HG02852 (cell line): ENCODE measurements at regions not wholly inside any gene's neighbourhood (a gene's known extent, or its start where the extent isn't known, plus 50 kb on each side); places are given as distances from the start of the nearest gene placed in this dataset.
"Not testable (repeated sequence)": the region's sequence is repeated elsewhere in the genome, so short reads cannot be mapped to it uniquely, and the experiment has no call there.

ENCODE experiments used
- ATAC-seq: cut with Tn5 transposase; IDR thresholded peaks from one replicate; pipeline ENCODE4 v1.9.1; 2021; ENCODE audit warnings: mild to moderate bottlenecking, moderate library complexity; ENCODE audit not compliant: unreplicated experiment

DNA sequence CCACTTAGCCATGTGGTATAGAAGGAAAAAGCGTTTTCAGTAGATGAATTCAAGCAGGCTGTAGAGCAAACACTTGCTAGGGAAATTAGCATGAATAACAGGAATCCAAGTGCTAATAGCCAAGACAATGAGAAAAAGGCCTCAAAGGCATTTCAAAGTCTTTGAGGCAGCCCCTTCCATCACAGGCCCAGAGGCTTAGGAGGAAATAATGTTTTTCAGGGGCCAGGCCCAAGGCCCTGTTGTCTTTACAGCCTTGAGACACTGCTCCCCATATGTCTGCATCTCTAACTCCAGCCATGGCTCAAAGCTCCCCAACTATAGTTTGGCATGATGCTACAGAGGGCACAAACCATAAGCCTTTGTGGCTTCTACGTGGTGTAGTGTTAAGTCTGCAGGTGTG is 563.5 kb downstream of the TAF11L14 start:
- no peak for ATAC-seq

DNA sequence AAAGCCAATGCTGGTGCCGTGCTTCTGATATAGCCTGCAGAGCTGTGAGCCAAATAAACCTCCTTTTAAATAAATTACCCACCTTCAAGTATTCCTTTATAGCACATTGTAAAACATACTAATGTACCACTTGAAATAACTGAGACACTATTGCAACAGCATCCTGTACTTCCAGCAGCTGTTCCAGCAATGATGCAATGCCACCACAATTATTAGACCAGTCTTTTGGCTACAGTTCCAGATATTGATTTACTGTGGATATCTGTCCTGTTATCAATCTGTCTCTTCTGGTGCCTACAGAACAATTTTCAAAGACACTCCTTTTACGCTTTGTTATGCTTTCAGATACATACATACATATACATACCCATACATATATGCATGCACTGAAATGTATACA is 567.9 kb downstream of the TAF11L14 start:
- ATAC-seq, result no peak

- no peak for ATAC-seq
Observed at GRCh38 chr5:18203296-18203695, 569.0 kb downstream of the TAF11L14 start.

DNA sequence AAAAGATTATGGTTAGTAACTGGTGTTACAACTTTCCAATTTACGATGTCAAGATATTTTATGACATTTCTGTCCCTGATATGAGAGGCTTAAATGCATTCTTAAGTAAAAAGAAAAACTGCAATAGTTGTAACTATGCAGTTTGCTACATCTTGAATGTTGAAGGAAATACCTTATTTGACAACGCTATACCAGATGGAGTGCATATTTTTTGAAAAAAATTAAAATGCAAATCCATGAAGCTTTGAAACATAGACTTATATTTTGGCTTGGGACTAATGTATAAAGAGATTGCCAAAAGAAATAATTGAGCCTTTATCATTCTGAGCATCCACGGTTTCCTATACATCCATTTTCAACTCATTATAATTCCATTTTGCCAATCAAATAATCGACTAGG is 579.4 kb downstream of the TAF11L14 start:
- ATAC-seq, result no peak

- no peak for ATAC-seq
Observed at GRCh38 chr5:18216016-18216415, 581.8 kb downstream of the TAF11L14 start.

- no peak for ATAC-seq
Observed at GRCh38 chr5:18216729-18217128, 582.5 kb downstream of the TAF11L14 start.

DNA sequence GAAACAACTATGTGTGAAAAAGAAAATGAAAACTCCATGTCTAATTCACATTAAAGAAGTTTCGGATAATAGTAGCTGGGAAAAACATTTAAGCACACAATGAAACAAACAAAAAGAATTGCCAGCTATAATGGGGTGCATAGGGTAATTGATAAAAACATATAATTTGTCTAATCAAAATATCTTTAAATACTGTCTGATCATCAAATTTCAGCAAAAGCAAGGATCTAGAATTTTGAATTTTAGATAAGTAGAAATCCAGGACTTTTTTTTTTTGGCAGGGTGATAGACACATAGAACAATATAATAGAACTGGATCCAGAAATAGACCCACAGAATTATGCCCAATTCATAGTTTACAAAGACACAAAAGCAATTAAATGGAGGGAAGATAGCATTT is 585.0 kb downstream of the TAF11L14 start:
- no peak for ATAC-seq

DNA sequence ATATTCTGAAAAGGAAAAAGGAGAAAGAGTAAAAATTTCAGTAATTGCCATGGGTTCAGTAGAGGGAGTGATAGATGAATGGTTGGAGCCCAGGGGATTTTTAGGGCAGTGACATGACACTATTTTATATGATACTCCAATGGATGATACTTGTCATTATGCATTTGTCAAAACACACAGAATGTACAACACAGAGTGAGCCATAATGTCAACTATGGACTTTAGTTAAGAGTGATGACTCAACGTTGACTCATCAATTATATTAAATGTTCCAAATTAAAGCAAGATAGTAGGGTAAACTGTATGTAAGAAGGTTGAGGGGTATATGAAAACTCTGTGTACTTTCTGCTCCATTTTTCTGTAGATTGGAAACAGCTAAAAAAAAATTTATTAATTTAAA is 586.4 kb downstream of the TAF11L14 start:
- no peak for ATAC-seq

DNA sequence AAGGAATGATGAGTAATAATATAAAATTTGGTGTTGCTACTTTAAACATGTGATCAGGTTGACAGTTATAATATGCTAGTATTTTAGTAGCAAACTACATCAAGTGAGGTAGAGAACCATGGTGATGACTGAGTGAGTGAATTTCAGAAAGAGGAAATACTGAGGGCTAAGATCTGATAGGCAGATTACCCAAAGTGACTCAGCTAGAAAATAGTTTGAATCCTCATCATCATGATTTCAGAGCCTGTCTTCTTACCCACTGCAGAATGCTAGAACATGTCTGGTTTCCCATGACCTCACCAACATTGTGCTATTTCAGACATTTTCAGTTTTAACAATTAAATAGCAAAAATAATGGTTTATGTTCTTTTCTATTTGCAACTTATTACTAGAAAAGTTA is 602.1 kb downstream of the TAF11L14 start:
- no peak for ATAC-seq

GRCh38 chr5:18238321-18238720 is 604.1 kb downstream of the TAF11L14 start:
- ATAC-seq, result no peak

DNA sequence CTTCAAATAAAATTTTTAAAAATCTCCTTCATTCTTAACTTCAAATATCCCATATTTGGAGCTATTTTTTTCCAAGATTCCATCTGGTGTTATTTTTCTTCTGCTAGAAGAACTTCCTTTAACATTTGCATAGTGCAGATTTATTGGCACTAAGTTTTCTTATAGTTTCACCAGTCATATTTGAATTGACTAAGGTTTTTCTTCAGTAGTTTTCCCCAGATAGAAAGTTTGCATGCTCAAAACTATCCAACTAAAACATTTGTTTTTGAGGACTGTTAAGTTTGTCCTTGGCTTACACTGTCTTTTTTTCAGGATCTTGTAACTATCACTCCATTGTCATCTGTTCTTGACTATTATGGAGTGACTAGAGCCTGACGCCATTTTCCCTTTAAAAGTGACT is 606.7 kb downstream of the TAF11L14 start:
- ATAC-seq, result no peak

GRCh38 chr5:18243846-18244245 is 609.6 kb downstream of the TAF11L14 start:
- ATAC-seq, result no peak

DNA sequence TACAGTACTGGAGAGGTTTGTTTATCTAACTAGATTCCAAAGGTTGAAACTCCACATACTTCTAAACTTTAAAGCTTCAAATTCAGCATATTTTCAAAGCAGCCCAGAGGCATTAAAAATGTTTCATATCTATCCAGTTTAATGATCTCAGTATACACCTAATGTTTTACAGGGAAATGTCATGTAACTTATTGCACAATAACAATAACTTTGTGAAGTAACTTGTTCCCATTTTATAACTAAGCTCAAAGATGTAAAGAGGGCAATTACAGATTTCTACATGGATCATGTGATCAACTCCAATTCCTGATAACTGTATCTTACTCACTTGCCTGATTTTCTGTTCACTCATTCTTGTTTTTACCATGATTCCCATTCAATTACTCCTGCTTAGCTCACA is 610.0 kb downstream of the TAF11L14 start:
- ATAC-seq, result no peak

GRCh38 chr5:18252559-18252958 is 618.3 kb downstream of the TAF11L14 start:
- no peak for ATAC-seq

- ATAC-seq, result no peak
Observed at GRCh38 chr5:18264126-18264882, 630.0 kb downstream of the TAF11L14 start.

DNA sequence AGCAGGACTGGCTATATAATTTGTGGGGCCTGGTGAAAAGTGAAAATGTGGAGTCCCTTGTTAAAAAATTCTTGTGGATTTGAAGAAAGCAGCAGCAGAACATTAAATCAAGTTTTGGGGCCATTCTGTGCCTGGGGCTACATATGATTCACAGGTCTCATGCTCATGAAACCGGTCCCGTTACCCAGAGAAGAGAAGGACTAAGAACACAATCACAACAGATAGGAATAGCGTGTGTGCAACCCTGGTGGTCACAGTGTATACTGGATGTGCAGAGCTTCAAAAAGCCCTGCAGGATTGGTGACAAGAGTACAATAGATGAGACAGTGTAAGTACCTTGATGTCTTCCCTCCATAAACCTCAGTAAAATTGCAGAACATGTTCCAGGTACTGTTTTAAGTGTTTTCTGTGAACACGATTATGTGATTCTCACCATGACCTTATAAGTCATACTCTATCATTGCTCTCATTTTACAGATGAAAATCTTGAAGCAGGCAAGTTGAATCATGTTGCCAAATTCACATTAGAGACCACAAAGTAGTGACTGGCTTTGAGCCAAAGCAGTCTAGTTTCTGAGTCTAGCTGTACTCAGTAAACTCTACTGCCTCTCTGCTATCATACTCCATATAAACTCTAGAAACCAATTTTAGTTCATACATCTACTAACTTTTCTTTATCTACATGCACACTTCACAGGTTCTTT is 636.5 kb downstream of the TAF11L14 start:
- no peak for ATAC-seq

DNA sequence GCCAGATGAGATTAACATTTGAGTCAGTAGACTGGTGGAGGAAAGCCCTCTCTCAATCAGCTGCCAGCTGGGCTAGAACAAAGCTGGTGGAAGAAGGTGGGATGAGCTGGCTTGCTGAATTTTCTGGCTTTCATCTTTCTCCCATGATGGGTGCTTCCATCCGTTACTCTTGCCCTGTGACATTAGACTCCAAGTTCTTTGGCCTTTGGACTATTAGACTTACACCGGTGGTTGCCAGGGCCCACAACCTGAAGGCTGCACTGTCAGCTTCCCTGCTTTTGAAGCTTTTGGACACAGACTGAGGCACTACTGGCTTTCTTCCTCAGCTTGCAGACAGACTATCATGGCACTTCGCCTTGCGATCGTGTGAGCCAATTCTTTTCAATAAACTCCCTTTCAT is 642.7 kb downstream of the TAF11L14 start:
- no peak for ATAC-seq

DNA sequence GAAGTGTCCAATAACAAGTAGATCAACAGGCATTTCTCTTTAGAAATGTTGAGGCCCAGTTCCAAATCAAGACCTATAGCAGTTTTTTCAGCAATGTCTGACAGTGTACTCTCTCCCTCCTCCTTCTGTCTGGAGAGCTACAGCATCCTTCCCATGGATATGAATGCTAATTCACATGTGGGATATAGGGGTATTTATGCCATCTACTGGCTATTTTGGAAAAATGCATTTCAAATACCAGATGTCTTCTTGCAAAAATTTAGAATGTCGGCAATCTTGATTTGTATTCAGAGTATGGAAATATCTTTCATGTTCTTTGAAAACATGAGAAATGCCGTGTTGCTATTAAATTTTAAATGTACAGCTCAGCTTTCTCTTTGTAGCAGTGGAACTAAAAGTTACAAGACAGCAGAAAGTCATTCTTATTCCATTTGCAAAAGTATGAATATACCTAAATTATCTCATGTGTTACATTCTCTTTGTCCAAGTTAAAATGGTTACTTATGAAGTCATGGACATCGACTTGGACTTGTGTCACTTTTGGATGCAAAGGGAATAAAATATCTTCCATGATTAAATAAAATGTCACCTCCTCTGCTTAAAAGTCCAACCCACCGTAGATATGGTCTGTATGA is 647.8 kb downstream of the TAF11L14 start:
- ATAC-seq, result no peak

DNA sequence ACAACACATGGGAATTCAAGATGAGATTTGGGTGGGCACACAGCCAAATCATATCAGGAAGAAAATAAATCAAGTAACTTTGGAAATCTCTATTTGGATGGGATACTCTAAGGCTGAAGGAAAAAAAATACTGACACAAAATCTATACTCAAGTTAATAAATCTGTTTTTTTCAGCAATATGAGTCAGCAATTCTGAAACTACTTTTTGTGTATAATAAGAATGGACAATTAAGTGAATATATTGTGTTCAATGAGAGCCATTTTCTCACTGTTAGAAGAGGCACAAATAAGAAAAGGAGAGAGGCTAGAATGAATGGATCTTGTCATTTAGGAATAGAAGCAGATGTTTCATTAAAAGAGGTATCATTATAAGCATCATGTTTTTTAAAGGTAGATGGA is 651.0 kb downstream of the TAF11L14 start:
- no peak for ATAC-seq

DNA sequence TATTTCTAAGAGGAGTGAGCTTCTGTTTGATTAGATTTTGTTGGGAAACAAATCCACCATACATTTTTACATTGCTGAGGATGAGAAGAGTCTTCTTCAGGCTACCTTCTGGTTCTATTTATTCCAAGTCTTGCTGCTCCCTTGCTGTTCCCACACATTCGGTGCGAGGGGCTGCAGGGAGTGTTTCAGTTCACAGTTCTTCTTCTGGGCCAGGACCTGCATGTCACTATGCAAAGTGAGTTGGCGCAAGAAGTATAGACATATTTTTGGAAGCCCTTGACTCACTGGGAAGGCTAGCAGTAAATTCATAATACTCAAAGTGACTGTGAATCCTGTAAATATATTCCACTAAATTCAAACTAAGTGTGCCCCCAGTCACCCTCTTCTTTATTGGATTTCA is 657.9 kb downstream of the TAF11L14 start:
- ATAC-seq, result no peak

GRCh38 chr5:18295696-18296095 is 661.4 kb downstream of the TAF11L14 start:
- not testable (repeated sequence) for ATAC-seq

GRCh38 chr5:18299166-18299565 is 664.9 kb downstream of the TAF11L14 start:
- ATAC-seq, result no peak
